Fibroblast of the aortic adventitia (primary cell): ENCODE measurements at regions not wholly inside any gene's neighbourhood (a gene's known extent, or its start where the extent isn't known, plus 50 kb on each side); places are given as distances from the start of the nearest gene placed in this dataset.

Experiments used
- DNase-seq: peaks from one replicate; pipeline ENCODE4 v3.0.0-alpha.2; 2010; ENCODE audit warnings: low read depth
- H3K4me3 ChIP-seq: 2 replicates; pipeline ENCODE4 v1.5.1; 2011; ENCODE audit warnings: low read depth, mild to moderate bottlenecking, control low read depth, low read length, moderate library complexity
- CTCF ChIP-seq: IDR thresholded peaks from 2 replicates; pipeline ENCODE4 v1.5.1; 2011; ENCODE audit warnings: mild to moderate bottlenecking, low read length, control low read depth, inconsistent platforms; ENCODE audit not compliant: insufficient read depth

- no peak for TF ChIP-seq CTCF
These were observed 206.8 kb upstream of the TGFBR2 start for GRCh38 chr3:30399394-30400181.

GRCh38 chr3:30400926-30401325 is 205.5 kb upstream of the TGFBR2 start:
- no peak overlapping the region for H3K4me3 ChIP-seq
- no peak for DNase-seq
- no peak for TF ChIP-seq CTCF

More at GRCh38 chr3:30399394-30400181, 206.8 kb upstream of the TGFBR2 start:
- DNase-seq: peak; percentile 22
- H3K4me3 ChIP-seq: no peak overlapping the region

GRCh38 chr3:30401971-30402370 is 204.4 kb upstream of the TGFBR2 start:
- H3K4me3 ChIP-seq: no peak overlapping the region
- no peak for TF ChIP-seq CTCF
- peak; percentile 49 for DNase-seq

GRCh38 chr3:30407651-30408050 is 198.8 kb upstream of the TGFBR2 start:
- no peak overlapping the region for H3K4me3 ChIP-seq
- TF ChIP-seq CTCF: no peak
- no peak for DNase-seq

GRCh38 chr3:30408105-30408557 is 198.3 kb upstream of the TGFBR2 start:
- TF ChIP-seq CTCF: peak; percentile 28
- H3K4me3 ChIP-seq: no peak overlapping the region
- no peak for DNase-seq

GRCh38 chr3:30418443-30418842 is 188.0 kb upstream of the TGFBR2 start:
- TF ChIP-seq CTCF: no peak
- no peak overlapping the region for H3K4me3 ChIP-seq
- no peak for DNase-seq
